Chondrocyte (in vitro differentiated cells): ENCODE measurements at regions not wholly inside any gene's neighbourhood (a gene's known extent, or its start where the extent isn't known, plus 50 kb on each side); places are given as distances from the start of the nearest gene placed in this dataset.

Source experiments
- DNase-seq: peaks from one replicate; pipeline ENCODE4 v3.0.0; 2021; ENCODE audit warnings: mixed read lengths, low spot score
- H3K27ac Mint-ChIP-seq: one replicate; pipeline ENCODE4 v1.8.0; 2021; ENCODE audit warnings: mild to moderate bottlenecking, moderate library complexity, mixed read lengths; ENCODE audit not compliant: unreplicated experiment
- H3K27me3 Mint-ChIP-seq: 2 replicates; pipeline ENCODE4 v1.8.0; 2021; ENCODE audit warnings: low read depth, mixed read lengths
- H3K36me3 Mint-ChIP-seq: 2 replicates; pipeline ENCODE4 v1.8.0; 2021; ENCODE audit warnings: low read depth, mixed read lengths
- H3K4me1 Mint-ChIP-seq: 2 replicates; pipeline ENCODE4 v1.8.0; 2021; ENCODE audit warnings: low read depth, mild to moderate bottlenecking, mixed read lengths
- H3K4me3 Mint-ChIP-seq: one replicate; pipeline ENCODE4 v1.8.0; 2021; ENCODE audit warnings: mild to moderate bottlenecking, moderate library complexity, mixed read lengths; ENCODE audit not compliant: unreplicated experiment
- H3K9me3 Mint-ChIP-seq: 2 replicates; pipeline ENCODE4 v1.8.0; 2021; ENCODE audit warnings: low read depth, mixed read lengths
- TF ChIP-seq, protein P1 (sequence below): fragments of 200-600 bp; sonication (generic); IDR thresholded peaks from 2 replicates; pipeline ENCODE4 v1.5.0; 2021; ENCODE audit warnings: antibody characterized with exemption, mild to moderate bottlenecking, moderate library complexity

DNA sequence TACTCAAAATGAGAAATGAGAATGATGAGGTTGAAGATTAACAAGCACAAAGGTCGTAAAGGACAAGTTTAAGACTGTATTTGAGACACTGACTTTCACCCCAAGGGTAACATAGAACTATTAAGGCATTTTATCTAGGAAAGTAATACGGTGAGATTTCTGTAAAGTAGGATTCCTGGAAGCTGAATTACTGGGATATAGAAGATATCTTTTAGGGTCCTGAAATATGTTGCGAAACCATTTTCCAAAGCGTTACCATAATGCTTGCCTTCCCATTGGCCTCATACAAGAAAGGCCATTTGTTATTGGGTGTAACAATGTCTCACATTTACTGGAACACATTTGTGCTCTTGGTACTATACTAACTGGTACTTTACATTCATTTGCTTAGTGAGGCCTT is 1185.9 kb upstream of the TENM4 start:
- DNase-seq = no peak
- peaks cover 1% of the 10 kb centered on the region for H3K27me3 Mint-ChIP-seq
- TF ChIP-seq, protein P1, sequence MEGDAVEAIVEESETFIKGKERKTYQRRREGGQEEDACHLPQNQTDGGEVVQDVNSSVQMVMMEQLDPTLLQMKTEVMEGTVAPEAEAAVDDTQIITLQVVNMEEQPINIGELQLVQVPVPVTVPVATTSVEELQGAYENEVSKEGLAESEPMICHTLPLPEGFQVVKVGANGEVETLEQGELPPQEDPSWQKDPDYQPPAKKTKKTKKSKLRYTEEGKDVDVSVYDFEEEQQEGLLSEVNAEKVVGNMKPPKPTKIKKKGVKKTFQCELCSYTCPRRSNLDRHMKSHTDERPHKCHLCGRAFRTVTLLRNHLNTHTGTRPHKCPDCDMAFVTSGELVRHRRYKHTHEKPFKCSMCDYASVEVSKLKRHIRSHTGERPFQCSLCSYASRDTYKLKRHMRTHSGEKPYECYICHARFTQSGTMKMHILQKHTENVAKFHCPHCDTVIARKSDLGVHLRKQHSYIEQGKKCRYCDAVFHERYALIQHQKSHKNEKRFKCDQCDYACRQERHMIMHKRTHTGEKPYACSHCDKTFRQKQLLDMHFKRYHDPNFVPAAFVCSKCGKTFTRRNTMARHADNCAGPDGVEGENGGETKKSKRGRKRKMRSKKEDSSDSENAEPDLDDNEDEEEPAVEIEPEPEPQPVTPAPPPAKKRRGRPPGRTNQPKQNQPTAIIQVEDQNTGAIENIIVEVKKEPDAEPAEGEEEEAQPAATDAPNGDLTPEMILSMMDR = no peak
- H3K36me3 Mint-ChIP-seq = no peaks in the 10 kb centered on the region
- no peak overlapping the region for H3K27ac Mint-ChIP-seq
- no peak overlapping the region for H3K4me3 Mint-ChIP-seq
- no peaks in the 10 kb centered on the region for H3K9me3 Mint-ChIP-seq
- no peaks in the 10 kb centered on the region for H3K4me1 Mint-ChIP-seq

DNA sequence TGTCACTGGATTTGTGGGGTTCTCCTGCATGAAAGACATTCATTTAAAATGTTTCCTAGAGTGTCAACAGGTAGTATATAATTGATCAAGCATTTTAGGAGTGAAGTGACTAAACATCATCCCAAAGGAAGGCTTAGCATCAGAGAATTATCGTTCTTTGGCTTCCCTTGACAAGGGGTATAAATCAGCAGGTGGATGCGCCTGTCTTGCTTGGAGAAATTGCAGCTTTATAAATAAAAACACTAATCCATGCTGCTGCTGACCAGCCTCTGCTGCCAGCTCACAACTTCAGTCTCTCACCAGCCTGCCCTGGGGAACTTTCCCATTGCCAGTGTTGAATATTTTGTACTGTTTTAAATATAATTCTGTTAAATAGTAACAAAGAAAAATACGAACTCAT is 1184.7 kb upstream of the TENM4 start:
- Mint-ChIP-seq H3K9me3 (no peaks in the 10 kb centered on the region), H3K4me3 (no peak overlapping the region), H3K27me3 (peaks cover 4% of the 10 kb centered on the region), H3K4me1 (no peaks in the 10 kb centered on the region), H3K27ac (no peak overlapping the region), H3K36me3 (no peaks in the 10 kb centered on the region)
- TF ChIP-seq, protein P1 = no peak
- no peak for DNase-seq

DNA sequence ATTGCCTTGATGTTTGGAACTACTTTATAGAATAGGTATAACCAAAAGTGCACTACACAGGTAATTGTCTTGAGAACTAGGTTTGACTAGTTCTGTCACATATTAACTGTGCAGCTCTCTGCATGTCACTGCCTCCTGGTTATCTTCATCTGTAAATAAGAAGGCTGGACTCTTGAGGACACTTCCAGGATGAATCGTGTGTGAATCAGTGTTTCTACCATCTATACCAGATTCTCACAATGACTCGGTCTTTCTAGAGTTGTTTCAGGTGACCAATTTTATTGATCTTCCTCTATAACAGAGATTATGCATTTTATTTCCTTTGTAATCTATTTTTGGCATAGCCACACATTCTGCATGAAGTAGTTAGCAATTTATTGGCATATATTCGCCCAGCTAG is 1181.0 kb upstream of the TENM4 start:
- no peaks in the 10 kb centered on the region for H3K9me3 Mint-ChIP-seq
- TF ChIP-seq, protein P1 = no peak
- DNase-seq = no peak
- no peaks in the 10 kb centered on the region for H3K4me1 Mint-ChIP-seq
- peaks cover 6% of the 10 kb centered on the region for H3K27me3 Mint-ChIP-seq
- H3K36me3 Mint-ChIP-seq = no peaks in the 10 kb centered on the region
- no peak overlapping the region for H3K27ac Mint-ChIP-seq
- no peak overlapping the region for H3K4me3 Mint-ChIP-seq

DNA sequence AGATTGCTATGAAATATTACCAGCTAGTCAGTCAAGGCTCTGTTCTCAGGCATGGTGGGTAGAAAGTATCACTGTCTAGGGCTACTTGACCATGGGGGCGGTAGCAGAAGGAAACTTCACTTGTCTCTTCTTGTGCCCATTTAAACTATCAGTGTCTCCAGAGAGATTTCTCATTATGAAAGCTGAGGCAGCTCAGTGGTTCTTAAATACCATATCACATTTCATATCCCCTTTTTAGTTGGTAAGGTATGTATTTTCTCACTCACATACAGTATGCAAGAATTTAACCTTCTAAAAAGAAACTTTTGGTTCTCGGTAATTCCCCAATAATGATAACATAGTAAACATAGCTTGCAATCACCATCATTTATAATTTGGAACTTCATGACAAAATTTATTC is 1180.0 kb upstream of the TENM4 start:
- H3K27ac Mint-ChIP-seq = no peak overlapping the region
- no peak for DNase-seq
- no peaks in the 10 kb centered on the region for H3K36me3 Mint-ChIP-seq
- TF ChIP-seq, protein P1 = no peak
- H3K27me3 Mint-ChIP-seq = peaks cover 6% of the 10 kb centered on the region
- H3K4me1 Mint-ChIP-seq = no peaks in the 10 kb centered on the region
- H3K4me3 Mint-ChIP-seq = no peak overlapping the region
- H3K9me3 Mint-ChIP-seq = no peaks in the 10 kb centered on the region

DNA sequence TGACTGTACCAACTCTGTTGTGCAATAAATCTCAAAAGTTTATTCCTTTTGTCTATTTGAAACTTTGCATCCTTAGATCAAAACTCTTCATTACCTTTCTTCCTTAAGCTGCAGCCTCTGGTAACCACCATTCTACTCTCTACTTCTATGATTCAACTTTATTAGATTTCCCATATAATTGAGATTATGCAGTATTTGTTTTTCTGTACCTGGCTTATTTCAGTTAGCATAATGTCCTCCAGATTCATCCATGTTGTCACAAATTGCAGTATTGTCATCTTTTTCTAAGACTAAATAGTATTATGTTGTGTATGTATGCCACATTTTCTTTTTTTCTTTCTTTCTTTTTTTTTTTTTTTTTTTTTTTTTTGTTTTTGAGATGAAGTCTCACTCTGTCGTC is 1176.3 kb upstream of the TENM4 start:
- H3K27ac Mint-ChIP-seq = no peak overlapping the region
- no peaks in the 10 kb centered on the region for H3K9me3 Mint-ChIP-seq
- H3K36me3 Mint-ChIP-seq = no peaks in the 10 kb centered on the region
- H3K4me3 Mint-ChIP-seq = no peak overlapping the region
- TF ChIP-seq, protein P1 = no peak
- DNase-seq = no peak
- no peaks in the 10 kb centered on the region for H3K4me1 Mint-ChIP-seq
- H3K27me3 Mint-ChIP-seq = peaks cover 4% of the 10 kb centered on the region
